A549 (cell line): ENCODE measurements at regions not wholly inside any gene's neighbourhood (a gene's known extent, or its start where the extent isn't known, plus 50 kb on each side); places are given as distances from the start of the nearest gene placed in this dataset.

Source experiments
- ATAC-seq, 2 experiments: fragments of 200-7000 bp in 1 of 2; fragments of >200 bp in 1 of 2; cut with Nextera tagmentation in 1 of 2; cut with Tn5 transposase in 1 of 2; 3 replicates each; pipeline versions ENCODE4 v1.8.0 to v1.9.1; 2018 to 2020; ENCODE audit warnings: mild to moderate bottlenecking in 1 of 2, moderate library complexity in 1 of 2
- CTCF ChIA-PET: fragments of 300-600 bp; sonication (Branson Sonifier 250); formaldehyde crosslinking; extraction: SDS; loops from one replicate; lab custom pipeline; 2021; ENCODE audit warnings: antibody characterized with exemption, inconsistent platforms; lab: Yijun Ruan, JAX
- POLR2A ChIA-PET: fragments of 350-600 bp; formaldehyde crosslinking; extraction: SDS; loops from one replicate; lab custom pipeline; 2021; ENCODE audit warnings: antibody characterized with exemption, inconsistent platforms; lab: Yijun Ruan, JAX
- DNase-seq, 2 experiments: peaks; one replicate each; pipeline versions ENCODE4 v3.0.0 to v3.0.0-alpha.2; 2011 to 2016; ENCODE audit warnings: low read depth in 1 of 2, low spot score in 1 of 2
- FAIRE-seq: peaks from 2 replicates; lab custom pipeline; 2011; peaks lifted over from hg19 to GRCh38; lab: Jason Lieb, UNC
- H3K27ac ChIP-seq, 2 experiments: fragments of >200 bp; sonication (Bioruptor Twin); formaldehyde crosslinking; 3 replicates each; pipeline ENCODE4 v1.5.1; 2016 to 2017
- H3K4me1 ChIP-seq: fragments of >200 bp; sonication (Bioruptor Twin); formaldehyde crosslinking; 3 replicates; pipeline ENCODE4 v1.6.1; 2016
- H3K4me2 ChIP-seq: fragments of >200 bp; sonication (Bioruptor Twin); formaldehyde crosslinking; 3 replicates; pipeline ENCODE4 v1.6.1; 2016
- H3K4me3 ChIP-seq: fragments of >200 bp; sonication (Bioruptor Twin); formaldehyde crosslinking; 3 replicates; pipeline ENCODE4 v1.5.1; 2016
- H3K9me3 ChIP-seq: fragments of >200 bp; sonication (Bioruptor Twin); formaldehyde crosslinking; 3 replicates; pipeline ENCODE4 v1.6.1; 2016
- BHLHE40 ChIP-seq: IDR thresholded peaks from 2 replicates; pipeline ENCODE4 v1.6.1; 2012; ENCODE audit warnings: low read depth, low read length, inconsistent platforms
- ESRRA ChIP-seq: fragments of 150-350 bp; IDR thresholded peaks from 2 replicates; pipeline ENCODE4 v1.6.1; 2014; ENCODE audit warnings: mild to moderate bottlenecking, low read length, borderline replicate concordance
- FOXS1 ChIP-seq: fragments of 250-450 bp; sonication (Bioruptor Pico); IDR thresholded peaks from 2 replicates; pipeline ENCODE4 v1.5.0; 2020; ENCODE audit warnings: mild to moderate bottlenecking, moderate library complexity
- GATA3 ChIP-seq: IDR thresholded peaks from 2 replicates; pipeline ENCODE4 v1.6.1; 2012; ENCODE audit warnings: borderline replicate concordance
- HDAC2 ChIP-seq: fragments of 200-600 bp; sonication (generic); IDR thresholded peaks from 2 replicates; pipeline ENCODE4 v1.6.1; 2016
- JUNB ChIP-seq: fragments of >200 bp; sonication (Bioruptor Twin); formaldehyde crosslinking; IDR thresholded peaks from 2 replicates; pipeline ENCODE4 v1.6.1; 2016
- KDM1A ChIP-seq: fragments of 200-600 bp; sonication (generic); IDR thresholded peaks from 2 replicates; pipeline ENCODE4 v1.6.1; 2016; ENCODE audit warnings: low read depth, mild to moderate bottlenecking
- MAFK ChIP-seq: fragments of 450-650 bp; IDR thresholded peaks from 2 replicates; pipeline ENCODE4 v1.6.1; 2014; ENCODE audit not compliant: partially characterized antibody
- NPAS2 ChIP-seq: fragments of 250-450 bp; sonication (Bioruptor Pico); IDR thresholded peaks from 2 replicates; pipeline ENCODE4 v1.8.0; 2022; ENCODE audit warnings: mild to moderate bottlenecking, moderate library complexity, borderline replicate concordance
- RARB ChIP-seq: fragments of 250-450 bp; sonication (Bioruptor Pico); IDR thresholded peaks from 2 replicates; pipeline ENCODE4 v1.8.0; 2021; ENCODE audit warnings: mild to moderate bottlenecking, moderate library complexity
- RCOR1 ChIP-seq: fragments of 150-350 bp; IDR thresholded peaks from 2 replicates; pipeline ENCODE4 v1.6.1; 2014; ENCODE audit warnings: antibody characterized with exemption, low read length, low read depth
- REST ChIP-seq: fragments of 200-600 bp; sonication (generic); IDR thresholded peaks from 2 replicates; pipeline ENCODE4 v1.6.1; 2016; ENCODE audit warnings: antibody characterized with exemption, mild to moderate bottlenecking, moderate library complexity
- RFX5 ChIP-seq: fragments of 450-650 bp; IDR thresholded peaks from 2 replicates; pipeline ENCODE4 v1.7.1; 2014; ENCODE audit warnings: antibody characterized with exemption, mild to moderate bottlenecking, moderate library complexity
- RNF2 ChIP-seq: fragments of 200-600 bp; sonication (generic); IDR thresholded peaks from 2 replicates; pipeline ENCODE4 v1.6.1; 2016; ENCODE audit warnings: low read depth, mild to moderate bottlenecking, antibody characterized with exemption, moderate library complexity, borderline replicate concordance
- TP53 ChIP-seq: fragments of 250-450 bp; sonication (Bioruptor Pico); IDR thresholded peaks from 2 replicates; pipeline ENCODE4 v1.5.0; 2021; ENCODE audit warnings: mild to moderate bottlenecking, moderate library complexity
- ZFP36 ChIP-seq: fragments of 450-650 bp; IDR thresholded peaks from 2 replicates; pipeline ENCODE4 v1.6.1; 2014; ENCODE audit warnings: borderline replicate concordance; ENCODE audit not compliant: partially characterized antibody
- ZSCAN20 ChIP-seq: fragments of 250-450 bp; sonication (Bioruptor Pico); IDR thresholded peaks from 2 replicates; pipeline ENCODE4 v1.8.0; 2022; ENCODE audit warnings: mild to moderate bottlenecking, moderate library complexity
- WGBS: methylation state at CpG from one replicate; pipeline ENCODE4 v1.1.6; 2017; ENCODE audit errors: missing lambda C conversion rate; 5-methylcytosine and 5-hydroxymethylcytosine counted together
- TF ChIP-seq, protein P1 (sequence below): fragments of 150-350 bp; IDR thresholded peaks from 2 replicates; pipeline ENCODE4 v1.6.1; 2014; ENCODE audit warnings: low read depth, mild to moderate bottlenecking, low read length
- TF ChIP-seq, protein P2 (sequence below): IDR thresholded peaks from 2 replicates; pipeline ENCODE4 v1.6.1; 2012; ENCODE audit warnings: low read depth, borderline replicate concordance

- no peak for TF ChIP-seq KDM1A
- TF ChIP-seq REST, result no peak
These were observed 151.6 kb downstream of the LRRC30 start (continued) for GRCh38 chr18:7382328-7383001.

DNA sequence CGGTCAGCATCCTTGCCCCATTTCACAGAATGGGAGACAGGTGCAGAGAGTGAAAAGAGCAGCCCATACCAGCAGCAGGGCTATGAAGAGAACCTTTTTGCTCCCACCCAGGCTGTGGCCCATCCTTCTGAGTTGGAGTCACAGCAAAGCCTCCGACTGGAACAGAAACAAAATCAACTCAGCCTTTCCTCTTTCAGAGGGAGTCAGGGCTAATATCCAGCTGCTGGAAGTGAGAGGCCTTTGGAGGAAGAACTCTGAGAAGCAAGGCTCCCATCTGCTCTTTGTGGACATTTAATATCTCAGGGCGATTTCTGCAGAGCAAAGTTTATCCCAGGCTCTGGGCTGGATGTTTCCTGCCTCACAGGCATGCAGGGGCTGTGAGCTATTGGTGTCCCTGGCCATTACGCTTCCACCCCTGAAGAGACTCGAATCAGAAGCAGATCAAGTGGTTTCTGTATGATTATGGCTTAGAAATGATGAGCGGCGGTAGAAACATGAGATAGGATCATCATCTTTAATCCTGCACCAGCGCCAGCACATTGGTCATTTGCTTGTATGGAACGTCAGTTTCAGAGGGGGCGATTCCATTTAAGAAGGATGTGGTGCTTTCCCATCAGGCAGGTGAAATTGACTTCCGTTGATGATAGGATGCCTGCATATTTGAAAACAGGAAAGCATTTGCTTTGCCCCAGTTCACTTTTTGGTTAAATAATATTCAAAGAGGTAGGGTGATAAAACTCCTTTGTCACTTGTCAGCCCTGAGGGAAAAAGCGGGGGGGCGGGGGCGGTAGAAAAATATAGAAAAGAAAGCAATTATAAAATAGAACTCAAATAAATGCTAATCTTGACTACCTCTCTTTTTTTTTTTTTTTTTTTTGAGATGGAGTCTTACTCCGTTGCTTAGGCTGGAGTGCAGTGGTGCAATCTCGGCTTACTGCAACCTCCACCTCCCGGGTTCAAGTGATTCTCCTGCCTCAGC, 152.4 kb downstream of the LRRC30 start:
- 43% methylated on average over 17 of the region's 17 CpGs for WGBS
- H3K9me3 ChIP-seq, result 0 out of 3 replicates have a peak, but pooled peaks cover 3% of the 10 kb centered on the region
- no peak for TF ChIP-seq ZFP36
- no peak for TF ChIP-seq TP53 (CRISPR knock-in tag)
- TF ChIP-seq RFX5, result no peak
- no peak for TF ChIP-seq RARB (CRISPR knock-in tag)
- no peak for TF ChIP-seq RCOR1
- TF ChIP-seq ESRRA, result no peak
- no peak for TF ChIP-seq RNF2
- TF ChIP-seq JUNB, result no peak
- TF ChIP-seq BHLHE40, result no peak
- no peak overlapping the region for H3K4me3 ChIP-seq
- H3K27ac ChIP-seq, result no peak overlapping the region
- ATAC-seq, result no peak
- H3K4me1 ChIP-seq, result no peaks in the 10 kb centered on the region
- ChIA-PET POLR2A (no interaction called here), CTCF (no interaction called here)
- DNase-seq, result no peak
- no peak for FAIRE-seq
- no peak overlapping the region for H3K4me2 ChIP-seq

GRCh38 chr18:7388741-7389140, 157.9 kb downstream of the LRRC30 start:
- ChIA-PET POLR2A (no interaction called here), CTCF (no interaction called here)
- Histone ChIP-seq H3K4me3 (no peak overlapping the region), H3K27ac (no peak overlapping the region), H3K4me1 (no peaks in the 10 kb centered on the region), H3K9me3 (0 out of 3 replicates have a peak, but pooled peaks cover 3% of the 10 kb centered on the region), H3K4me2 (no peak overlapping the region)
- FAIRE-seq (no peak), ATAC-seq (no peak), DNase-seq (no peak)
- 9% methylated on average over 5 of the region's 5 CpGs for WGBS
- TF ChIP-seq, protein P1, sequence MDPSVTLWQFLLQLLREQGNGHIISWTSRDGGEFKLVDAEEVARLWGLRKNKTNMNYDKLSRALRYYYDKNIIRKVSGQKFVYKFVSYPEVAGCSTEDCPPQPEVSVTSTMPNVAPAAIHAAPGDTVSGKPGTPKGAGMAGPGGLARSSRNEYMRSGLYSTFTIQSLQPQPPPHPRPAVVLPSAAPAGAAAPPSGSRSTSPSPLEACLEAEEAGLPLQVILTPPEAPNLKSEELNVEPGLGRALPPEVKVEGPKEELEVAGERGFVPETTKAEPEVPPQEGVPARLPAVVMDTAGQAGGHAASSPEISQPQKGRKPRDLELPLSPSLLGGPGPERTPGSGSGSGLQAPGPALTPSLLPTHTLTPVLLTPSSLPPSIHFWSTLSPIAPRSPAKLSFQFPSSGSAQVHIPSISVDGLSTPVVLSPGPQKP, result no peak
- TF ChIP-seq ZSCAN20 (CRISPR knock-in tag) (no peak), NPAS2 (no peak), MAFK (no peak), HDAC2 (no peak), GATA3 (no peak), FOXS1 (CRISPR knock-in tag) (no peak), BHLHE40 (no peak)
- TF ChIP-seq, protein P2, sequence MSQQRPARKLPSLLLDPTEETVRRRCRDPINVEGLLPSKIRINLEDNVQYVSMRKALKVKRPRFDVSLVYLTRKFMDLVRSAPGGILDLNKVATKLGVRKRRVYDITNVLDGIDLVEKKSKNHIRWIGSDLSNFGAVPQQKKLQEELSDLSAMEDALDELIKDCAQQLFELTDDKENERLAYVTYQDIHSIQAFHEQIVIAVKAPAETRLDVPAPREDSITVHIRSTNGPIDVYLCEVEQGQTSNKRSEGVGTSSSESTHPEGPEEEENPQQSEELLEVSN, result no peak
